OCI-LY3 (cell line): ENCODE measurements at regions not wholly inside any gene's neighbourhood (a gene's known extent, or its start where the extent isn't known, plus 50 kb on each side); places are given as distances from the start of the nearest gene placed in this dataset.

ENCODE experiments used
- H2AFZ ChIP-seq: fragments of 200-600, 300-600 bp; shearing (Covaris generic); 2 replicates; pipeline ENCODE4 v1.6.0; 2014; ENCODE audit warnings: antibody characterized with exemption, low read depth, low read length
- H3K27ac ChIP-seq: fragments of 200-600, 300-600 bp; sonication (generic); 2 replicates; pipeline ENCODE4 v1.5.1; 2014; ENCODE audit warnings: mild to moderate bottlenecking, low read length, moderate library complexity, mixed read lengths
- H3K27me3 ChIP-seq: fragments of 200-600, 300-600 bp; sonication (generic); 2 replicates; pipeline ENCODE4 v1.6.1; 2014; ENCODE audit warnings: low read depth, low read length, mixed read lengths
- H3K36me3 ChIP-seq: fragments of 200-600, 300-600 bp; sonication (generic); replicated peaks from 2 replicates; pipeline ENCODE3; 2014; ENCODE audit warnings: low read depth, low read length, mixed read lengths
- H3K4me1 ChIP-seq: fragments of 300-600, 200-600 bp; sonication (generic); 2 replicates; pipeline ENCODE4 v1.6.1; 2014; ENCODE audit warnings: low read length, mixed read lengths
- H3K4me2 ChIP-seq: fragments of 200-600, 300-600 bp; sonication (generic); 2 replicates; pipeline ENCODE4 v1.6.1; 2014; ENCODE audit warnings: low read length, mixed read lengths
- H3K4me3 ChIP-seq: fragments of 300-600, 200-600 bp; sonication (generic); 2 replicates; pipeline ENCODE4 v1.5.1; 2014; ENCODE audit warnings: antibody characterized with exemption, mild to moderate bottlenecking, low read length, moderate library complexity
- H3K79me2 ChIP-seq: fragments of 300-600, 200-600 bp; shearing (Covaris generic); 2 replicates; pipeline ENCODE4 v1.6.1; 2014; ENCODE audit warnings: mild to moderate bottlenecking, low read length, mixed read lengths
- H3K9ac ChIP-seq: fragments of 300-600, 200-600 bp; shearing (Covaris generic); 2 replicates; pipeline ENCODE4 v1.6.0; 2014; ENCODE audit warnings: mild to moderate bottlenecking, low read length, moderate library complexity
- H3K9me3 ChIP-seq: fragments of 200-600, 300-600 bp; shearing (Covaris generic); 2 replicates; pipeline ENCODE4 v1.6.1; 2014; ENCODE audit warnings: low read length, mixed read lengths; ENCODE audit not compliant: insufficient read depth
- H4K20me1 ChIP-seq: fragments of 200-600, 300-600 bp; sonication (generic); 2 replicates; pipeline ENCODE4 v1.6.1; 2016; ENCODE audit warnings: low read length, mixed read lengths; ENCODE audit not compliant: insufficient read depth
- EZH2phosphoT487 ChIP-seq: fragments of 200-600 bp; shearing (Covaris generic); IDR thresholded peaks from 2 replicates; pipeline ENCODE4 v1.6.1; 2018; ENCODE audit warnings: antibody characterized with exemption, mixed run types, low read depth
- TF ChIP-seq, protein P1 (sequence below): fragments of 200-600, 300-600 bp; sonication (generic); IDR thresholded peaks from 2 replicates; pipeline ENCODE4 v1.5.1; 2014; ENCODE audit warnings: antibody characterized with exemption, low read length, low read depth

DNA sequence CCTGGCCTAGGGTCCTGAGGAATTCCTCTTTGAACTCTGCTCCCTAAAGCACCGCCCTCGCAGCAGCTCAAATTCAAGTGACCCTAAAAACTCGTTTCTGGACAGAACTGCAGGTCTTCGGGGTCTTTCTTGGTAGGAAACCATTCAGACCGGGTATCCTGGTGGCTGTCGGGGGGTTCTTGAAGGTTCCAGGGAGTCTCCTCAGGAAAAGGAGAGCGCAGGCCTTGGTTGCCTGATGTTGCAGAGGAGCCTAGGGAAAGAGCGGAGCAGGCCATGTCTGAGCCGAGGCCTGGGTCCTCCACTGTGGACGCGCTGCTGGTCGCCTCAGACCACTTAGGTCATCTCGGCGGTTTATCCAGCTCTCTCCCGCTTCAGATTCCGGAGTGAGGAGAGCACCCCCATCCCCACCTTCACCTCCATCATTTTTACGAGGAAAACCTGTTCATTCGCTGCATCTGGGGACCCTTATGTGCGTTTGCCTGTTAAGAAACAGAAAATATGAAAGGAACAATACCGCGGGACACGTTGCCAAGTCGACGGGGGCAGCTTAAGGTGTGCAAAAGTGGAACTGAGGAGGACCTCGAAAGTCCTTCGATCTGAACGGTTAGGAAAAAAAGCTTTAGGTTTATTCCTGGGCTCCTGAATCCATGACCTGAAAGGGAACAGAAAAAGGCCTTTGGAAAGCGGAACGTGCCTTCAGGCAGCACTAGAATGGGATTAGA, 299.4 kb downstream of the PARP8 start:
- no peak overlapping the region for H3K9ac ChIP-seq
- H3K36me3 ChIP-seq: no peaks in the 10 kb centered on the region
- H3K4me1 ChIP-seq: no peaks in the 10 kb centered on the region
- no peak overlapping the region for H3K27ac ChIP-seq
- H3K27me3 ChIP-seq: no peaks in the 10 kb centered on the region; the same call in 1 of the 2 replicates
- no peak overlapping the region for H3K4me2 ChIP-seq
- TF ChIP-seq, protein P1, sequence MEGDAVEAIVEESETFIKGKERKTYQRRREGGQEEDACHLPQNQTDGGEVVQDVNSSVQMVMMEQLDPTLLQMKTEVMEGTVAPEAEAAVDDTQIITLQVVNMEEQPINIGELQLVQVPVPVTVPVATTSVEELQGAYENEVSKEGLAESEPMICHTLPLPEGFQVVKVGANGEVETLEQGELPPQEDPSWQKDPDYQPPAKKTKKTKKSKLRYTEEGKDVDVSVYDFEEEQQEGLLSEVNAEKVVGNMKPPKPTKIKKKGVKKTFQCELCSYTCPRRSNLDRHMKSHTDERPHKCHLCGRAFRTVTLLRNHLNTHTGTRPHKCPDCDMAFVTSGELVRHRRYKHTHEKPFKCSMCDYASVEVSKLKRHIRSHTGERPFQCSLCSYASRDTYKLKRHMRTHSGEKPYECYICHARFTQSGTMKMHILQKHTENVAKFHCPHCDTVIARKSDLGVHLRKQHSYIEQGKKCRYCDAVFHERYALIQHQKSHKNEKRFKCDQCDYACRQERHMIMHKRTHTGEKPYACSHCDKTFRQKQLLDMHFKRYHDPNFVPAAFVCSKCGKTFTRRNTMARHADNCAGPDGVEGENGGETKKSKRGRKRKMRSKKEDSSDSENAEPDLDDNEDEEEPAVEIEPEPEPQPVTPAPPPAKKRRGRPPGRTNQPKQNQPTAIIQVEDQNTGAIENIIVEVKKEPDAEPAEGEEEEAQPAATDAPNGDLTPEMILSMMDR: no peak
- TF ChIP-seq EZH2phosphoT487: no peak
- no peak overlapping the region for H3K4me3 ChIP-seq
- H3K9me3 ChIP-seq: no peaks in the 10 kb centered on the region
- H3K79me2 ChIP-seq: no peaks in the 10 kb centered on the region
- no peaks in the 10 kb centered on the region for H4K20me1 ChIP-seq
- H2AFZ ChIP-seq: no peak overlapping the region

DNA sequence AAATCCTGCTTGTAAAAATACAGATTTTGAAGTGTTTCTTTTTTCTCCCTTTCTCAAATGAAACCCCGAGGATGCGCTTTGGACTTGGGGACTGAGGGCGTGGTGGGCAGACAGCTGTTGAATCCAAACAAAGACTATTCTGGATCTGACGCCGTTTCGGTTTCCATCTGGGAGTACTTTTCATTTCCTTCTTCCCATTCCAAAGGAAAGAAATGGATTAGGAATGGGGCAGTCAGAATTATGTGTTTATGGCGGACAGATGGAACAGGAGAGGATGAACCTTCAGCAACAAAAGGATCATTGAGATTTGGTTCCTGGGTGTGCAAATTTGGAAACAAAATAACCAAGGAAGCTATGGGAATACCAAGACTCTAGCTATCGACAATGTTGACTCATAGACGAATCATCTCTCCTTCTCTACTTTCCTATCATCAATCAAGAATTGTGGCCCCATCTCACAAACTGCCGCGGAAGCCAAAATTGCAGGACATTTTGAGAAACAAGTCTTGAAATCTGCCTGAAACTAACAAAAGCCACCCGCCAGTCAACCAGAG, 300.6 kb downstream of the PARP8 start:
- Histone ChIP-seq H3K36me3 (no peaks in the 10 kb centered on the region), H4K20me1 (no peaks in the 10 kb centered on the region), H3K9ac (no peak overlapping the region; the same call in 1 of the 2 replicates), H2AFZ (no peak overlapping the region), H3K27me3 (no peaks in the 10 kb centered on the region; the same call in 1 of the 2 replicates), H3K4me1 (no peaks in the 10 kb centered on the region), H3K27ac (no peak overlapping the region), H3K4me2 (peak overlapping the region; percentile 76), H3K79me2 (no peaks in the 10 kb centered on the region), H3K9me3 (no peaks in the 10 kb centered on the region), H3K4me3 (peak overlapping the region; percentile 77)
- TF ChIP-seq, protein P1: no peak
- no peak for TF ChIP-seq EZH2phosphoT487

DNA sequence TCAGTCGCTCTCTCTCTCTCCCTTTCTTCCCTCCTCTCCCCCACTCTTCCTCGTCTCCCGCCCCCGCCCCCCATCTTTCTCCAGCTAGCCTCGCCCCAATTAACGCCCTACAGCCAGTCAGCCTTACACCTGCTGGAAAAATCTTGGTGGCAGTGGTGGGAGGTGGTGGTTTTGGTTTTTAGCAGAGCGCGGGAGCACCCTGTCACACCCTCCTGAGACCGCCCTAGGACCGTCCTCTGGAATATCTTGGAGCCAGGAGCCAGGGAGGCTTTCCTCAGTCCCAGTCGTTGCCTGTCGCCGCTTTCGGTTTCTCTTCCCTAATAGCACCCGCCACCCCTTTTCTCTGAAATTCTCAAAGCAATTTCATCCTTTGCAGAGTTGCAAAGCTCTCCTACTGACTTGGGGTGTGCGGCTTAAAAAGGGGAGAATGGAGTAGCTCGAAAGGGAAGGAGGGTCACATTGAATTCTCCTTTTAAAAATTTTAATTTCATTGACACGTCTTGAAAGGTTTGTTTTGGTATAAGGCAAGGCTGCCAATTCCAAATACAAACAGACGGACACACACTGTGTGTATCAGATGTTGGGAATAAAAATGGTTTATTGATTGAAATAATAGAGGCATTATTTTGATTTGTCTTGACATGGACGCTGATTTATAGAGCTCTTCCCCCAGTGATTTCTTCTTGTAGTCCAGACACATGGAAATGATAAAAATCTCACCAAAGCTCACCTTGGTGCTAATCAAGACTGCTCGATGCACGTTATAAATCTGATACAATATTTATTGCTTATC, 301.3 kb downstream of the PARP8 start:
- Histone ChIP-seq H3K27ac (no peak overlapping the region), H3K9ac (no peak overlapping the region; the same call in 1 of the 2 replicates), H3K4me3 (peak overlapping the region; percentile 77), H2AFZ (no peak overlapping the region), H3K36me3 (no peaks in the 10 kb centered on the region), H3K79me2 (no peaks in the 10 kb centered on the region), H4K20me1 (no peaks in the 10 kb centered on the region), H3K9me3 (no peaks in the 10 kb centered on the region), H3K4me1 (no peaks in the 10 kb centered on the region), H3K4me2 (peak overlapping the region; percentile 76), H3K27me3 (no peaks in the 10 kb centered on the region; the same call in 1 of the 2 replicates)
- no peak for TF ChIP-seq EZH2phosphoT487
- TF ChIP-seq, protein P1: no peak
